Ovary (tissue), 7 donors: ENCODE measurements at regions not wholly inside any gene's neighbourhood (a gene's known extent, or its start where the extent isn't known, plus 50 kb on each side); places are given as distances from the start of the nearest gene placed in this dataset.

Source experiments
- DNase-seq, 5 donors: peaks; one replicate each; pipeline ENCODE4 v3.0.0-alpha.2; 2019 to 2020
- H3K27ac ChIP-seq, 2 donors: fragments of 200-600 bp; one replicate each; pipeline versions ENCODE4 v1.5.1 to v1.8.0; 2019 to 2022
- H3K27me3 ChIP-seq: fragments of 200-600 bp; one replicate; pipeline ENCODE4 v1.8.0; 2022
- H3K36me3 ChIP-seq: fragments of 200-600 bp; sonication (generic); one replicate; pipeline ENCODE4 v1.5.1; 2019
- H3K4me1 ChIP-seq: one replicate; pipeline ENCODE4 v1.8.1; 2013; ENCODE audit warnings: mild to moderate bottlenecking, moderate library complexity; ENCODE audit not compliant: insufficient read depth
- H3K4me3 ChIP-seq: fragments of 200-600 bp; sonication (generic); one replicate; pipeline ENCODE4 v1.5.1; 2017
- H3K9me3 ChIP-seq, 2 donors: fragments of 200-600 bp in 1 of 2; sonication (generic) in 1 of 2; one replicate each; pipeline versions ENCODE4 v1.5.1 to v1.8.1; 2013 to 2019; ENCODE audit warnings: mild to moderate bottlenecking in 1 of 2, moderate library complexity in 1 of 2
- CTCF ChIP-seq, 3 donors: fragments of 450-650 bp in 2 of 3; fragments of 200-600 bp in 1 of 3; IDR thresholded peaks; one replicate each; pipeline versions ENCODE4 v1.5.1 to v1.8.0; 2016 to 2022; ENCODE audit warnings: antibody characterized with exemption in 3 of 3, mild to moderate bottlenecking in 1 of 3
- EP300 ChIP-seq: sonication (generic); formaldehyde crosslinking; IDR thresholded peaks from one replicate; pipeline ENCODE4 v1.6.1; 2017; ENCODE audit warnings: antibody characterized with exemption
- POLR2A ChIP-seq: fragments of 450-650 bp; IDR thresholded peaks from one replicate; pipeline ENCODE4 v1.6.1; 2017; ENCODE audit warnings: antibody characterized with exemption, mild to moderate bottlenecking, moderate library complexity
- WGBS, 3 donors: extraction: QIAGEN DNeasy Blood & Tissue Kit in 1 of 3; methylation state at CpG; one replicate each; pipeline versions ENCODE4 v1.1.5 to v1.1.7; 2013 to 2017; 5-methylcytosine and 5-hydroxymethylcytosine counted together
- intact Hi-C, 4 donors: fragments of 100-400 bp; cut with DNase I; formaldehyde crosslinking; loops; one replicate each; pipeline versions ENCODE4 v1.11.0 to v1.15.1; 2022 to 2023
- donor health status: DM: no; HTN: no; CAD: no; lungs with moderate emphysema.
- donor health status: DM: no; HTN: no; CAD: no.
- donor health status: Bipolar disorder and iron deficiency.
- donor health status: DM: no; HTN: no; CAD: no.
- donor health status: DM: yes; HTN: yes; CAD: no.

GRCh38 chr11:24239930-24240329, 256.9 kb upstream of the LUZP2 start:
- no peak for DNase-seq
- no peak for TF ChIP-seq CTCF (IDR thresholded peaks at IDR 0.05)
- no peak for TF ChIP-seq EP300
- no peak for TF ChIP-seq POLR2A
- Histone ChIP-seq H3K4me1 (no peaks in the 10 kb centered on the region), H3K27ac (no peak overlapping the region), H3K36me3 (no peaks in the 10 kb centered on the region), H3K4me3 (no peak overlapping the region), H3K27me3 (no peaks in the 10 kb centered on the region), H3K9me3 (no peaks in the 10 kb centered on the region)
- intact Hi-C loops: no loop called here

- TF ChIP-seq POLR2A: no peak
- no peak for TF ChIP-seq EP300
- TF ChIP-seq CTCF (IDR thresholded peaks at IDR 0.05): no peak
- intact Hi-C loops: no loop called here
- no peaks in the 10 kb centered on the region for H3K36me3 ChIP-seq
- no peak for DNase-seq
- 59 to 65% (median 63%) methylated on average over 1 of the region's 1 CpG for WGBS, 3 donors
- H3K27ac ChIP-seq: no peak overlapping the region
- H3K4me3 ChIP-seq: no peak overlapping the region
- no peaks in the 10 kb centered on the region for H3K27me3 ChIP-seq
- H3K4me1 ChIP-seq: no peaks in the 10 kb centered on the region
- H3K9me3 ChIP-seq: no peaks in the 10 kb centered on the region
Observed at GRCh38 chr11:24240496-24241175, 256.2 kb upstream of the LUZP2 start.

- Histone ChIP-seq H3K27ac (no peak overlapping the region), H3K4me1 (no peaks in the 10 kb centered on the region), H3K27me3 (no peaks in the 10 kb centered on the region), H3K4me3 (no peak overlapping the region), H3K36me3 (no peaks in the 10 kb centered on the region), H3K9me3 (no peaks in the 10 kb centered on the region)
- intact Hi-C loops: no loop called here
- no peak for DNase-seq
- 75 to 84% (median 82%) methylated on average over 1 of the region's 1 CpG for WGBS, 3 donors
- TF ChIP-seq EP300: no peak
- TF ChIP-seq CTCF (IDR thresholded peaks at IDR 0.05): no peak
- no peak for TF ChIP-seq POLR2A
Observed at GRCh38 chr11:24246715-24247114, 250.1 kb upstream of the LUZP2 start.

- Histone ChIP-seq H3K36me3 (no peaks in the 10 kb centered on the region), H3K27me3 (no peaks in the 10 kb centered on the region), H3K4me1 (no peaks in the 10 kb centered on the region), H3K4me3 (no peak overlapping the region), H3K27ac (no peak overlapping the region), H3K9me3 (no peaks in the 10 kb centered on the region)
- DNase-seq: no peak
- WGBS, 3 donors: 56 to 58% (median 58%) methylated on average over 3 of the region's 3 CpGs
- intact Hi-C loops: no loop called here
- TF ChIP-seq EP300: no peak
- no peak for TF ChIP-seq CTCF (IDR thresholded peaks at IDR 0.05)
- no peak for TF ChIP-seq POLR2A
Observed at GRCh38 chr11:24247846-24248245, 249.0 kb upstream of the LUZP2 start.
